WI38 (cell line): ENCODE measurements at regions not wholly inside any gene's neighbourhood (a gene's known extent, or its start where the extent isn't known, plus 50 kb on each side); places are given as distances from the start of the nearest gene placed in this dataset.

Experiments
- H3K4me3 ChIP-seq: 2 replicates; pipeline ENCODE4 v1.5.1; 2011; ENCODE audit warnings: low read depth, mild to moderate bottlenecking, control low read depth, low read length
- CTCF ChIP-seq: IDR thresholded peaks from 2 replicates; pipeline ENCODE4 v1.5.1; 2012; ENCODE audit warnings: low read depth, mild to moderate bottlenecking, control low read depth, low read length

GRCh38 chr10:29205787-29206186 is 83.1 kb upstream of the LYZL1 start:
- no peak for TF ChIP-seq CTCF
- H3K4me3 ChIP-seq = no peak overlapping the region

- TF ChIP-seq CTCF = no peak
- no peak overlapping the region for H3K4me3 ChIP-seq
Measured at GRCh38 chr10:29208845-29209244, 80.0 kb upstream of the LYZL1 start.

- no peak for TF ChIP-seq CTCF
Measured at GRCh38 chr10:29209830-29210229, 79.0 kb upstream of the LYZL1 start.

GRCh38 chr10:29210266-29210868 is 78.5 kb upstream of the LYZL1 start:
- H3K4me3 ChIP-seq = no peak overlapping the region
- TF ChIP-seq CTCF = no peak

More at GRCh38 chr10:29209830-29210229, 79.0 kb upstream of the LYZL1 start:
- no peak overlapping the region for H3K4me3 ChIP-seq

- no peak for TF ChIP-seq CTCF
- H3K4me3 ChIP-seq = no peak overlapping the region
Measured at GRCh38 chr10:29212597-29212996, 76.3 kb upstream of the LYZL1 start.

GRCh38 chr10:29214551-29214950 is 74.3 kb upstream of the LYZL1 start:
- TF ChIP-seq CTCF = no peak
- no peak overlapping the region for H3K4me3 ChIP-seq

GRCh38 chr10:29217292-29217738 is 71.6 kb upstream of the LYZL1 start:
- no peak overlapping the region for H3K4me3 ChIP-seq
- no peak for TF ChIP-seq CTCF
